Fibroblast of gingiva (primary cell): ENCODE measurements at regions not wholly inside any gene's neighbourhood (a gene's known extent, or its start where the extent isn't known, plus 50 kb on each side); places are given as distances from the start of the nearest gene placed in this dataset.
"Not testable (repeated sequence)": the region's sequence is repeated elsewhere in the genome, so short reads cannot be mapped to it uniquely, and the experiment has no call there.

Experiments used
- DNase-seq: peaks from one replicate; pipeline ENCODE4 v3.0.0-alpha.2; 2011; ENCODE audit warnings: low read depth

DNA sequence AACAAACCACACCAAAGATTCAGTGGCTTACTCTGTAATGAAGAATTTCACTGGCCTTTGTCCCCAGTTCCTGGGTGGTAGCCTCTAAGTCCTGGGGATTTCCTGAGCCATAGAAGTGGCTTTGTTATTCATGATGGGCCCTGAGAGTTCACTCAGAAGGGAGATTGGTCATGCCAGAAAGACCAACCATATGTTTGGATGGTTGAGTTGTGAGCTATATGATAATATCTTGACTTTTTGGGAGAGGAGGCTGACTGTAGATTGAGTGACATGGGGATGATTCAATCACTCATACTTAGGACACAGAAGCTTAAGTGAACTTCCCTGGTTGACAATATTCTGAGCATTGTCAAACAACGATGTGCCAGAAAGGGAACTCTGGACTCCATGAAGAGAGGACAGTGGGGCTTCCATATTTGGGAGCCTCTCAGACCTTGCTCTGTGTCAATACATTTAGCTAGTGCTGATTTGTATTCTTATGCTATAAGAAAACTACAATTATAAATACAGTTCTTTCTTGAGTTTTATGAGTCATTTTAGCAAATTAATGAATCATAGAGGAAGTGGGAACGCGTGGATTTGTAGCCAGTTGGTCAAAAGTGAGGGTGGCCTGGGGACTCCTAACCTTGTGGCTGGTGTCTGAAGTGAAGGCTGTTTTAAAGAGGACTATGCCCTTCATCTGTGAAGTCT, 392.0 kb downstream of the GBA3 start:
- DNase-seq, result no peak

DNA sequence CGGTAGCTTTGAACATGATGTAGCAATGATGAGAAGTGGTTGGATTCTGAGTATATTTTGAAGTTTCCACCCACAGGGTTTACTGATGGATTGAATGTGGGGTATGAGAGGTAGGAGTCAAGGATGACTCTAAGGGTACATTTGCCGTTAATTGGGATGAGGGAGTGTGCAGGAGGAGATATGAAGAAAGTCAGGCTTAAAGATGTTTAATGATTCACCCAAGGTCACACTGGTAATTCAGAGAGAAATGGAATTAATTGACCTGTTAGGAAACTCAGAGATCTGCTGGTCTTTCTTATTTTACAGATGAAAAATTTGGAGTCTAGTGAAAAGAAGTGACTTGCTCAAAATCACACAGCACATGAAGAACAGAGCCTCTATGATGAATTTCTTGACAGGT, 390.7 kb downstream of the GBA3 start:
- DNase-seq, result no peak

GRCh38 chr4:23080171-23080570, 387.4 kb downstream of the GBA3 start:
- DNase-seq, result not testable (repeated sequence)

GRCh38 chr4:23070848-23071570, 378.3 kb downstream of the GBA3 start:
- DNase-seq, result no peak

DNA sequence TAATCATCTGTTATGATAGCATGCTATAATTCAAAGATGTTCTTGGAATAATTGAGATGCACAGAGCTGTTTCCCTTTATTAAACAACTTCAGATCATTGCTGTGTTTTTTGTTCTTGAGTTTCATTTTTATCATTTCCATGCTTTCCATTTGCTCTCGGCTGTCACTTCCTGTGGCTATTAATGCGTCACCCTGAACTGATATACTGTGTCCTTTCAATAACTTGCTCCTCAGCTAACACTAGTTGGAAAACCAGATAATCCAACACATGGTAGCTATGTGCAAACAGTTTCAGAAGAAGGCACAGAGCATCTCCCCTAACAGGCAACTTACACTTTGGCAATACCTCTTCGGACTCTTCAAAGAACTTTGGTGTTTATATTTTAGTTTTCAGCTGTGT, 376.0 kb downstream of the GBA3 start:
- no peak for DNase-seq

DNA sequence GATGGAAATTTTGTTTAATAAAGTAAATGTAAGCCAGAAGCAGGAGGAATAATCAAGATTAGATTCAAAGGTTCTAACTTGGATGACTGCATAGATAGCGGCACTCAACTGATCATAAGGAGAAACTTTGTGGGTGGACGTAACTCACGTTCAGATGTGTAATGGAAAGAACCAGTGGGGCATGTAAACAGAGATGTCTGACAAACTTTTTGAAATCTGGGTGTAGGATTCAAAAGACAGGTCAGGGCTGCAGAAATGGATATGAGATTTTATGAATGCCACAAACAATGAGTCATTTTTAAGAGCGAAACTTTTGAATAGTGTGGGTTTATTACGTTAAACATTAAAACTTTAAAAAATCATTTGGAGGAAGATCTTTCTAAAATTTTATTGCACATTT, 375.6 kb downstream of the GBA3 start:
- DNase-seq, result no peak

DNA sequence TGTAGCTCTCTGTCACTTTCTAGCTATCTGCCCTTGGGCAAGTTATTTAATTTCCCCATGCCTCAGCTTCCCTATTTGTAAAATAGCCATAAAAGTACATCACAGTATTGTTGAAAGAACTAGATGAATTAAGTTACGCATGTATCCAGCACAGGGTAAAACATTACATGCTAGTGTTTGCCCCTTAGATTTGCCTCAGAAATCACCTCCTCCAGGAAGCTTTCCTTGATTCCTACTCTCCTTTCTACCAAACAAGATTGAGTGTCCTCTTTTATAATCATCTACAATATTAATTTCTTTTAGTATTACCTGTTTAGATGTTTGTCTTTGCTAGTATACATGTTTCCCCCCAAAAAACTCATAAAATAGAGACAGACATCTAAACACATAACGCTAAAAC, 369.5 kb downstream of the GBA3 start:
- DNase-seq, result no peak

DNA sequence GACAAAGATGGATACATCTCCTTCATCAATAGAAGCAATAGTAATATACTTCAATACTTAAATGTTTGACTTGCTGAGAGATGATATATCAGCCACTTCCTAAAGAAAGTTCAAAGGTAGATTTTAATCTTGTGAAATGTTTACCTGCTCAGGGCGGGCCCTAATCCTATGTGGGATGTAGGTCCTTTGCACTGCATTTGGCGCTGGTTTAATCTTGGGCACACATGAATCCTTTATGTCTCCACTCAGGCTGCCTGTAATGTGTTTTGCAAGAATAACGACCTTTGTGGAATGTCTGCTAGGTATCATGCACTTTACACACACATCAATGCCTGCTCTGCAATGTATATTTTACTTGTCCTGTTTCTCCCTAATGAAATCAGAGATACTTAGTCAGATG, 368.7 kb downstream of the GBA3 start:
- no peak for DNase-seq

- no peak for DNase-seq
Observed at GRCh38 chr4:23060776-23061175, 368.0 kb downstream of the GBA3 start.

GRCh38 chr4:23058165-23058776, 365.5 kb downstream of the GBA3 start:
- DNase-seq, result no peak

GRCh38 chr4:23041501-23041900, 348.8 kb downstream of the GBA3 start:
- DNase-seq, result no peak

- no peak for DNase-seq
Observed at GRCh38 chr4:23040539-23040938, 347.8 kb downstream of the GBA3 start.

DNA sequence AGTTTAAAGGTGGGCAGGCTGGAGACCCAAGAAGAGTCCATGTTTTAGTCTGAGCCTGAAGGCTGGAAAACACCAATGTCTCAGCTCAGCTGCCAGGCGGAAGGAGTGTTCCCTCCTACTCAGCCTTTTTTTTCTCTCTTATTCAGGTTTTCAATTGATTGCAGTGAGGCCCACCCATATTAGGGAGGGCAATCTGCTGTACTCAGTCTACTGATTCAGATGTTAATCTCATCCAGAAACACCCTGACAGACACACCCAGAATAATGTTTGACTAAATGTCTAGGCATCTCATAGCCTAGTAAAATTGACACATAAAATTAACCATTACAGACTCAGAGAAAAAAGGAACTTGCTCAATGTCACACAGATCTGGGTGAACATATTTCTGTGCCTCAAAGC, 347.1 kb downstream of the GBA3 start:
- DNase-seq, result no peak

DNA sequence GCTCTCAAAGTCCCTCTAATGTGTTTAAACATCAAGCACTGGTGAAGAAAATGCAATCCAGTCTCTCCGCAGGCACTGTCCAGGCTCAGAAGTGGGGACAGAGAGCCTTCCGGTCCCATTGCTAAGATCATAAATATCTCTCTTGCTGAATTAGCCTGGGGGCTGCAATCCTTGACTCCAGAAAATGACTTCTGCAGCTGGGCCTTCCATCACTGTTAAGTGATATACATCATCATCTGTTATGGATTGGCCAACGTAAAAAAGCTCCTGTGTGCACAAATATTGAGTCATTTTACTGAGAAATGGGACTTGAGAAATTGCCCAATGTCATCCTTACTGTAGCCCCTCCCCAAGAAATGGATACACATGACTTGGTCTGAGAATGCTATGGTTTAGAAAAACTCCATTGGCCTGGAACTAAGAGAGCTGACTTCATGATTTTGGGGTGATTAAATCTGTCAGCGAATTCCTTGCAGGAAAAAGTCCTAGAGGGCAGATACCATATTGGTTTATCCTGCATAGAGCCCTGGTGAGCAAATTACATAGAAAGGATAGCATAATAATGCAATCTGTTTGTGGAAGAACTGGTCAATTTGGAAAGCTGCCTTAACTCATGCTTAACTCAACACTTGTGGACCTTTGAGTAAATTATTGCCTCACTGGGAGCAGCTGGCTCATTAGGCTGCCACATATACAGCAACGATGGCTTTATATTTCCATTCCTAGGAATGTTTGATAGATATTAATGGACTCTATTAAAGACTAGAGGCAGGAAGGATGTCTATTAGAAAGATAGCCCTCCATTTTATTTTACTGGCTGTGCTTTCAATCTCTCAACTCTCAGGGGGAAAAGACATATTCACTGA, 346.1 kb downstream of the GBA3 start:
- no peak for DNase-seq

- DNase-seq, result no peak
Observed at GRCh38 chr4:23036921-23037495, 344.3 kb downstream of the GBA3 start.

- no peak for DNase-seq
Observed at GRCh38 chr4:23036503-23036902, 343.8 kb downstream of the GBA3 start.

GRCh38 chr4:23035521-23036056, 342.9 kb downstream of the GBA3 start:
- no peak for DNase-seq

DNA sequence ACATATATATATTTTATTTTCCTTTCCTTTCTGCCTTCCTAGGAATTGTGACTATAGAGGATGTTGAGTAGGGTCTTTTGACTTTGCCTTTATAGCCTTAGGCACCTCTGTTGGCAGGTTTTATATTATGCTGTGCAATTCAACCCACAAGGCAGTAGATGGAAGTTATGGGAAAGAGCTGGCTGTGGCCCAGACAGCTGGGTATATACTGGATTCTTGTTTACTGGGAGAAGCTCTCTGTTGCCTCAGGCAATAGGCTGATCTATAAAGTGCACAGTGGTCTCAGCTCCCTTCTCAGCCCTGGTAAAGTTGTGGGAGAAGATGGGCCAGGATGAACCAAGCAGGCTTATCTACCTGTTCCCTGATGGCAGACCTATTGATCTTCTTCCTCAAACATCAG, 342.0 kb downstream of the GBA3 start:
- no peak for DNase-seq

GRCh38 chr4:23033796-23034195, 341.1 kb downstream of the GBA3 start:
- DNase-seq, result no peak

DNA sequence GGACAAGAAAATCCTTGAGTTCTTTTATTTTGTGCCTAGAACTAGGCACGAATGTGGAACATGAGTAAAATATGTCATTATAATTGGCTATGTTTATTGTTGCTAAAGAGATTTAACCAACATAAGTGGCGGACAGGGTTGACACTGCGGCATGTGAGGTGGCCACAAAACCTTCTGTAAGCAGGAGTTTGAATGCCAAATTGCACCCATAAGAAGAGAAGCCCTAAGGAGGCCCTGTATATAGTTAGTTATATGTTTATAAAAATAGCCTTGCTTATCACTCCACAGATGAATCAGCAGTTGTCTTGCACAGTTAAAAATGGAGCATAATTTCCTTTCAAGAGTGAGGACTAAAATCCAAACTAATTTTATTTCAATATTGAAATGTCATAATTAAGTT, 336.1 kb downstream of the GBA3 start:
- no peak for DNase-seq

GRCh38 chr4:23023666-23024065, 330.9 kb downstream of the GBA3 start:
- no peak for DNase-seq

- no peak for DNase-seq
Observed at GRCh38 chr4:23023121-23023520, 330.4 kb downstream of the GBA3 start.
